Liver (tissue), 3 donors: ENCODE measurements at regions not wholly inside any gene's neighbourhood (a gene's known extent, or its start where the extent isn't known, plus 50 kb on each side); places are given as distances from the start of the nearest gene placed in this dataset.

Experiments used
- FOXA2 ChIP-seq: IDR thresholded peaks from 2 replicates; pipeline ENCODE4 v1.6.1; 2016; ENCODE audit warnings: antibody characterized with exemption
- GABPA ChIP-seq, 2 donors: IDR thresholded peaks in 1 of 2; conservative IDR thresholded peaks in 1 of 2; 2 replicates each; pipeline ENCODE4 v1.6.1; 2016; ENCODE audit warnings: antibody characterized with exemption in 2 of 2, mild to moderate bottlenecking in 1 of 2, moderate library complexity in 1 of 2
- HNF4G ChIP-seq: IDR thresholded peaks from 2 replicates; pipeline ENCODE4 v1.6.1; 2016; ENCODE audit warnings: antibody characterized with exemption
- JUND ChIP-seq, 2 donors: IDR thresholded peaks; 2 replicates each; pipeline ENCODE4 v1.6.1; 2016; ENCODE audit warnings: antibody characterized with exemption in 2 of 2
- RAD21 ChIP-seq, 2 donors: IDR thresholded peaks; 2 replicates each; pipeline ENCODE4 v1.6.1; 2016; ENCODE audit warnings: antibody characterized with exemption in 2 of 2, mild to moderate bottlenecking in 2 of 2
- TAF1 ChIP-seq: conservative IDR thresholded peaks from 2 replicates; pipeline ENCODE4 v1.6.1; 2016; ENCODE audit warnings: antibody characterized with exemption, mild to moderate bottlenecking
- YY1 ChIP-seq: IDR thresholded peaks from 2 replicates; pipeline ENCODE4 v1.6.1; 2016; ENCODE audit warnings: antibody characterized with exemption, mild to moderate bottlenecking
- TF ChIP-seq, protein P1 (sequence below): IDR thresholded peaks from 2 replicates; pipeline ENCODE4 v1.6.1; 2016; ENCODE audit warnings: antibody characterized with exemption, mild to moderate bottlenecking
- TF ChIP-seq, protein P2 (sequence below): fragments of 150-350 bp; IDR thresholded peaks from 2 replicates; pipeline ENCODE4 v1.5.1; 2017; ENCODE audit warnings: improper control_type of control experiment, low read depth, low read length; ENCODE audit not compliant: missing input control
- TF ChIP-seq, protein P3 (sequence below): IDR thresholded peaks from 2 replicates; pipeline ENCODE4 v1.6.1; 2016; ENCODE audit warnings: antibody characterized with exemption
- TF ChIP-seq, protein P4 (sequence below): IDR thresholded peaks from 2 replicates; pipeline ENCODE4 v1.6.1; 2016; ENCODE audit warnings: antibody characterized with exemption
- donor health status: healthy.
- donor health status: healthy.

DNA sequence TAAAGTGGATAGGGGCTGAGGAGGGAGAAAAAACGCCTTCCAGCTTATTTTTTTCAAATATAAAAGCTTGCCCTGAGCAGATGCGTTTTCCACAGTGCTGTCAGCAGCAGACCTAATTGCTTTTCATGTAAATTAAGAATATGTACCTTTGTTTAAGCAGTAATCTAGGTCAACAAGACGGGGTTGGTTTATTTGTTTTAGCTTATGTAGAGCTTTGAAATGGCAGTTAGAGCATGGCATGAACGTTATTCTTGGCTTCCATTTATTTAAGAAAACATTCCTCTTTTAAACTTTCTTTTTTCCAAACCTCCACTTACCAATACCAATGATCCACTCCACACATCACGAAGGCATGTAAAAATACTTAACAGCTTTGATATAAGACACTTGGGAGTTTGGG, 220.3 kb upstream of the TENM3 start:
- no peak for TF ChIP-seq FOXA2
- TF ChIP-seq TAF1 = no peak
- TF ChIP-seq, protein P1, sequence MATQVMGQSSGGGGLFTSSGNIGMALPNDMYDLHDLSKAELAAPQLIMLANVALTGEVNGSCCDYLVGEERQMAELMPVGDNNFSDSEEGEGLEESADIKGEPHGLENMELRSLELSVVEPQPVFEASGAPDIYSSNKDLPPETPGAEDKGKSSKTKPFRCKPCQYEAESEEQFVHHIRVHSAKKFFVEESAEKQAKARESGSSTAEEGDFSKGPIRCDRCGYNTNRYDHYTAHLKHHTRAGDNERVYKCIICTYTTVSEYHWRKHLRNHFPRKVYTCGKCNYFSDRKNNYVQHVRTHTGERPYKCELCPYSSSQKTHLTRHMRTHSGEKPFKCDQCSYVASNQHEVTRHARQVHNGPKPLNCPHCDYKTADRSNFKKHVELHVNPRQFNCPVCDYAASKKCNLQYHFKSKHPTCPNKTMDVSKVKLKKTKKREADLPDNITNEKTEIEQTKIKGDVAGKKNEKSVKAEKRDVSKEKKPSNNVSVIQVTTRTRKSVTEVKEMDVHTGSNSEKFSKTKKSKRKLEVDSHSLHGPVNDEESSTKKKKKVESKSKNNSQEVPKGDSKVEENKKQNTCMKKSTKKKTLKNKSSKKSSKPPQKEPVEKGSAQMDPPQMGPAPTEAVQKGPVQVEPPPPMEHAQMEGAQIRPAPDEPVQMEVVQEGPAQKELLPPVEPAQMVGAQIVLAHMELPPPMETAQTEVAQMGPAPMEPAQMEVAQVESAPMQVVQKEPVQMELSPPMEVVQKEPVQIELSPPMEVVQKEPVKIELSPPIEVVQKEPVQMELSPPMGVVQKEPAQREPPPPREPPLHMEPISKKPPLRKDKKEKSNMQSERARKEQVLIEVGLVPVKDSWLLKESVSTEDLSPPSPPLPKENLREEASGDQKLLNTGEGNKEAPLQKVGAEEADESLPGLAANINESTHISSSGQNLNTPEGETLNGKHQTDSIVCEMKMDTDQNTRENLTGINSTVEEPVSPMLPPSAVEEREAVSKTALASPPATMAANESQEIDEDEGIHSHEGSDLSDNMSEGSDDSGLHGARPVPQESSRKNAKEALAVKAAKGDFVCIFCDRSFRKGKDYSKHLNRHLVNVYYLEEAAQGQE = no peak
- TF ChIP-seq, protein P2, sequence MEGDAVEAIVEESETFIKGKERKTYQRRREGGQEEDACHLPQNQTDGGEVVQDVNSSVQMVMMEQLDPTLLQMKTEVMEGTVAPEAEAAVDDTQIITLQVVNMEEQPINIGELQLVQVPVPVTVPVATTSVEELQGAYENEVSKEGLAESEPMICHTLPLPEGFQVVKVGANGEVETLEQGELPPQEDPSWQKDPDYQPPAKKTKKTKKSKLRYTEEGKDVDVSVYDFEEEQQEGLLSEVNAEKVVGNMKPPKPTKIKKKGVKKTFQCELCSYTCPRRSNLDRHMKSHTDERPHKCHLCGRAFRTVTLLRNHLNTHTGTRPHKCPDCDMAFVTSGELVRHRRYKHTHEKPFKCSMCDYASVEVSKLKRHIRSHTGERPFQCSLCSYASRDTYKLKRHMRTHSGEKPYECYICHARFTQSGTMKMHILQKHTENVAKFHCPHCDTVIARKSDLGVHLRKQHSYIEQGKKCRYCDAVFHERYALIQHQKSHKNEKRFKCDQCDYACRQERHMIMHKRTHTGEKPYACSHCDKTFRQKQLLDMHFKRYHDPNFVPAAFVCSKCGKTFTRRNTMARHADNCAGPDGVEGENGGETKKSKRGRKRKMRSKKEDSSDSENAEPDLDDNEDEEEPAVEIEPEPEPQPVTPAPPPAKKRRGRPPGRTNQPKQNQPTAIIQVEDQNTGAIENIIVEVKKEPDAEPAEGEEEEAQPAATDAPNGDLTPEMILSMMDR = no peak
- no peak for TF ChIP-seq GABPA (IDR thresholded peaks at IDR 0.05 in 1 of 2, conservative IDR thresholded peaks at IDR 0.05 in 1 of 2)
- TF ChIP-seq YY1 = no peak
- TF ChIP-seq, protein P3, sequence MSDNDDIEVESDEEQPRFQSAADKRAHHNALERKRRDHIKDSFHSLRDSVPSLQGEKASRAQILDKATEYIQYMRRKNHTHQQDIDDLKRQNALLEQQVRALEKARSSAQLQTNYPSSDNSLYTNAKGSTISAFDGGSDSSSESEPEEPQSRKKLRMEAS = no peak
- no peak for TF ChIP-seq JUND (IDR thresholded peaks at IDR 0.05)
- TF ChIP-seq RAD21 (IDR thresholded peaks at IDR 0.05) = no peak
- TF ChIP-seq, protein P4, sequence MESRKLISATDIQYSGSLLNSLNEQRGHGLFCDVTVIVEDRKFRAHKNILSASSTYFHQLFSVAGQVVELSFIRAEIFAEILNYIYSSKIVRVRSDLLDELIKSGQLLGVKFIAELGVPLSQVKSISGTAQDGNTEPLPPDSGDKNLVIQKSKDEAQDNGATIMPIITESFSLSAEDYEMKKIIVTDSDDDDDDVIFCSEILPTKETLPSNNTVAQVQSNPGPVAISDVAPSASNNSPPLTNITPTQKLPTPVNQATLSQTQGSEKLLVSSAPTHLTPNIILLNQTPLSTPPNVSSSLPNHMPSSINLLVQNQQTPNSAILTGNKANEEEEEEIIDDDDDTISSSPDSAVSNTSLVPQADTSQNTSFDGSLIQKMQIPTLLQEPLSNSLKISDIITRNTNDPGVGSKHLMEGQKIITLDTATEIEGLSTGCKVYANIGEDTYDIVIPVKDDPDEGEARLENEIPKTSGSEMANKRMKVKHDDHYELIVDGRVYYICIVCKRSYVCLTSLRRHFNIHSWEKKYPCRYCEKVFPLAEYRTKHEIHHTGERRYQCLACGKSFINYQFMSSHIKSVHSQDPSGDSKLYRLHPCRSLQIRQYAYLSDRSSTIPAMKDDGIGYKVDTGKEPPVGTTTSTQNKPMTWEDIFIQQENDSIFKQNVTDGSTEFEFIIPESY = no peak
- no peak for TF ChIP-seq HNF4G
